A673 (cell line): ENCODE measurements at regions not wholly inside any gene's neighbourhood (a gene's known extent, or its start where the extent isn't known, plus 50 kb on each side); places are given as distances from the start of the nearest gene placed in this dataset.
"Not testable (repeated sequence)": the region's sequence is repeated elsewhere in the genome, so short reads cannot be mapped to it uniquely, and the experiment has no call there.

Source experiments
- BruUV-seq: library from RNA; stranded (reverse); fragments of 400-500 nt; replicated peaks from 2 replicates; lab custom pipeline; 2021; lab: Mats Ljungman, UMichigan
- CTCF ChIA-PET: fragments of 300-600 bp; sonication (Branson Sonifier 250); formaldehyde crosslinking; loops from one replicate; lab custom pipeline; 2022; ENCODE audit warnings: antibody characterized with exemption; lab: Charles Lee
- POLR2A ChIA-PET: fragments of 300-600 bp; sonication (Branson Sonifier 250); formaldehyde crosslinking; loops from one replicate; lab custom pipeline; 2022; ENCODE audit warnings: antibody characterized with exemption; ENCODE audit not compliant: low non-redundant PET; lab: Charles Lee
- DNase-seq: peaks from one replicate; pipeline ENCODE4 v3.0.0-alpha.2; 2015; ENCODE audit warnings: low spot score
- H3K27ac ChIP-seq: fragments of 200-600 bp; sonication (generic); 2 replicates; pipeline ENCODE4 v1.5.1; 2016; ENCODE audit warnings: mixed run types, low read depth, mild to moderate bottlenecking, mixed read lengths, antibody characterized with exemption, low read length; ENCODE audit not compliant: poor library complexity, severe bottlenecking
- H3K27me3 ChIP-seq: fragments of 200-600 bp; sonication (generic); replicated peaks from 2 replicates; pipeline ENCODE4 v1.6.1; 2017; ENCODE audit warnings: mixed run types, low read depth, mild to moderate bottlenecking, mixed read lengths, antibody characterized with exemption, low read length; ENCODE audit not compliant: insufficient read depth, poor library complexity
- H3K36me3 ChIP-seq: fragments of 200-600 bp; sonication (generic); 2 replicates; pipeline ENCODE4 v1.6.1; 2016; ENCODE audit warnings: mixed run types, mild to moderate bottlenecking, mixed read lengths, antibody characterized with exemption, low read length; ENCODE audit not compliant: insufficient read depth, poor library complexity, severe bottlenecking
- H3K4me1 ChIP-seq: fragments of 200-600 bp; sonication (generic); 2 replicates; pipeline ENCODE4 v1.6.1; 2017; ENCODE audit warnings: mixed run types, mild to moderate bottlenecking, mixed read lengths, antibody characterized with exemption, low read length; ENCODE audit not compliant: insufficient read depth, poor library complexity, severe bottlenecking
- H3K4me3 ChIP-seq: fragments of 200-600 bp; sonication (generic); 2 replicates; pipeline ENCODE4 v1.5.1; 2016; ENCODE audit warnings: low read depth, mixed run types, mild to moderate bottlenecking, mixed read lengths, low read length; ENCODE audit not compliant: poor library complexity, severe bottlenecking
- H3K9me3 ChIP-seq: fragments of 200-600 bp; sonication (generic); 2 replicates; pipeline ENCODE4 v1.6.1; 2016; ENCODE audit warnings: mixed run types, low read depth, mild to moderate bottlenecking, mixed read lengths, antibody characterized with exemption, low read length; ENCODE audit not compliant: poor library complexity, severe bottlenecking
- CTCF ChIP-seq: fragments of 300-800, 200-600 bp; sonication (generic); conservative IDR thresholded peaks from 2 replicates; pipeline ENCODE4 v1.5.1; 2017; ENCODE audit warnings: low read depth, mild to moderate bottlenecking, antibody characterized with exemption, low read length, moderate library complexity, mixed read lengths
- EZH2 ChIP-seq: fragments of 200-600 bp; sonication (generic); IDR thresholded peaks from 2 replicates; pipeline ENCODE4 v1.6.1; 2017; ENCODE audit warnings: borderline replicate concordance, low read depth, mild to moderate bottlenecking, mixed read lengths, antibody characterized with exemption, low read length; ENCODE audit not compliant: poor library complexity, severe bottlenecking
- intact Hi-C: fragments of 100-400 bp; cut with micrococcal nuclease; formaldehyde crosslinking; loops from one replicate; pipeline ENCODE4 v1.10.0; 2022; ENCODE audit not compliant: unreplicated experiment

- ChIA-PET POLR2A (interaction anchor here (0.7 kb wide), 1 partner anchor 488 kb away, joined by 16 read pairs; no protein-coding TSS in a partner anchor), CTCF (interaction anchor here (1.6 kb wide), 1 partner anchor 10 kb away, joined by 5 read pairs; no protein-coding TSS in a partner anchor)
- H3K36me3 ChIP-seq: no peaks in the 10 kb centered on the region
- H3K9me3 ChIP-seq: no peaks in the 10 kb centered on the region
- H3K27ac ChIP-seq: no peak overlapping the region
- no peak overlapping the region for H3K4me3 ChIP-seq
- no peaks in the 10 kb centered on the region for H3K4me1 ChIP-seq
- peak; percentile 43 for DNase-seq
- TF ChIP-seq EZH2 (no peak), CTCF (peak; percentile 52)
- BruUV-seq: no TSS peak
- intact Hi-C loops: loop anchor here (1.0 to 2.0 kb wide), 2 partner anchors 23 to 441 kb away; no protein-coding TSS in a partner anchor
- no peaks in the 10 kb centered on the region for H3K27me3 ChIP-seq
These were observed 946.0 kb downstream of the FAM181B start for GRCh38 chr11:81787584-81788049.

- intact Hi-C loops: no loop called here
- no peak for DNase-seq
- no peak for TF ChIP-seq EZH2
- no peak for TF ChIP-seq CTCF
- Histone ChIP-seq H3K4me1 (peaks cover 8% of the 10 kb centered on the region), H3K27ac (no peak overlapping the region), H3K9me3 (no peaks in the 10 kb centered on the region), H3K27me3 (no peaks in the 10 kb centered on the region), H3K36me3 (no peaks in the 10 kb centered on the region), H3K4me3 (no peak overlapping the region)
- CTCF ChIA-PET: no interaction called here
- POLR2A ChIA-PET: no interaction called here
- BruUV-seq: no TSS peak
These were observed 961.5 kb downstream of the FAM181B start for GRCh38 chr11:81772166-81772565.

- BruUV-seq, H3K27me3 ChIP-seq, H3K4me3 ChIP-seq, H3K9me3 ChIP-seq, H3K27ac ChIP-seq, H3K36me3 ChIP-seq, DNase-seq, POLR2A ChIA-PET, CTCF ChIA-PET, intact Hi-C loops, H3K4me1 ChIP-seq: not testable (repeated sequence)
These were observed 963.8 kb downstream of the FAM181B start for GRCh38 chr11:81769906-81770305.
